ENCODE measurements at regions not wholly inside any gene's neighbourhood (a gene's known extent, or its start where the extent isn't known, plus 50 kb on each side); places are given as distances from the start of the nearest gene placed in this dataset.

DNA sequence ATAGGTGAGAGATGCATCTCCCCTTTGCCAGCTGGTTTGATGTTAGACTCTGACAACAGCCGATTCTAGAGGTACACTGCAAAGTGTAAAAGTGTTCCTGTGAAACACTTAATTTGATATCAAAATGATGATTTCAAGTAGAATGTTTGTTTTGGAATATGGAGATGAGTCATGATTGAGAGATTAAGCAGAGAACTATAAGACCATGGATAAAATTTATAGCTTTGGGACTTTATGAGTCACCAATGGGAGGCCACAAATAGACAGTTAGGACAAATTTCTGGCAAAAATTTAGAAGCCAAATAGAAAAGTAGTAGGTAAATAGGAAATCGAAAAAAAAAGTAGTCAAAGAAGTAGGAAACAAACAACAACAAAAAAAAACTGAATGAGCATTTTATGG is 672.5 kb downstream of the NSUN3 start:
- TF ChIP-seq, protein P1, sequence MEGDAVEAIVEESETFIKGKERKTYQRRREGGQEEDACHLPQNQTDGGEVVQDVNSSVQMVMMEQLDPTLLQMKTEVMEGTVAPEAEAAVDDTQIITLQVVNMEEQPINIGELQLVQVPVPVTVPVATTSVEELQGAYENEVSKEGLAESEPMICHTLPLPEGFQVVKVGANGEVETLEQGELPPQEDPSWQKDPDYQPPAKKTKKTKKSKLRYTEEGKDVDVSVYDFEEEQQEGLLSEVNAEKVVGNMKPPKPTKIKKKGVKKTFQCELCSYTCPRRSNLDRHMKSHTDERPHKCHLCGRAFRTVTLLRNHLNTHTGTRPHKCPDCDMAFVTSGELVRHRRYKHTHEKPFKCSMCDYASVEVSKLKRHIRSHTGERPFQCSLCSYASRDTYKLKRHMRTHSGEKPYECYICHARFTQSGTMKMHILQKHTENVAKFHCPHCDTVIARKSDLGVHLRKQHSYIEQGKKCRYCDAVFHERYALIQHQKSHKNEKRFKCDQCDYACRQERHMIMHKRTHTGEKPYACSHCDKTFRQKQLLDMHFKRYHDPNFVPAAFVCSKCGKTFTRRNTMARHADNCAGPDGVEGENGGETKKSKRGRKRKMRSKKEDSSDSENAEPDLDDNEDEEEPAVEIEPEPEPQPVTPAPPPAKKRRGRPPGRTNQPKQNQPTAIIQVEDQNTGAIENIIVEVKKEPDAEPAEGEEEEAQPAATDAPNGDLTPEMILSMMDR (optimal IDR thresholded peaks at IDR 0.05 in 1 of 3, IDR thresholded peaks at IDR 0.05 in 1 of 3, conservative IDR thresholded peaks at IDR 0.05 in 1 of 3; ENCODE audit: extremely low read depth in 1 of 3, insufficient read depth in 2 of 3, low read length in 3 of 3), result no peak
- TF ChIP-seq EZH2 (IDR thresholded peaks at IDR 0.05; ENCODE audit: low read length), result no peak

All from keratinocyte (primary cell).